ENCODE measurements at regions not wholly inside any gene's neighbourhood (a gene's known extent, or its start where the extent isn't known, plus 50 kb on each side); places are given as distances from the start of the nearest gene placed in this dataset.

DNA sequence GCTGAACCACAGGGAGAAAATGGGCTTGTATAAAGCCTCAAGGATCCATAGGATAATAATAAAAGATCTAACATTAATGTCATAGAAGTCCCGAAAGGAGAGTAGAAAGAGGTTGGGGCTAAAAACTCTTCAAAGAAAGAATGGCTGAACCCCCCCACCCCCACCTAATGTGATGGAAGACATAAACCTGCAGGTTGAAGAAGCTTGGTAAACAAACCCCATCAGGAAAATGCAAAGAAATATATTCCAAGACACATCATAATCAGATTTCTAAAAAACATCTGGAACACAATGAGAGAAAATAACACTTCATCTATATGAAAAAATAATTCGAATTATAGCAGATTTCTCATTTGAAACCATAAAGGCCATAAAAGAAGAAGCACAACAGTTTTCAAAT is 105.6 kb upstream of the BAIAP2L1 start:
- no TSS peak for BruUV-seq (replicated peaks)
- in situ Hi-C loops (cut with HindIII; ENCODE audit: extremely low pct_ligation_motif_present, low pct_unique_long_range_greater_than_20kb) (no loop called here), intact Hi-C loops (cut with micrococcal nuclease; ENCODE audit: unreplicated experiment) (no loop called here)
- H3K79me2 ChIP-seq (ENCODE audit: insufficient read depth, low read length) = no peaks in the 10 kb centered on the region
- no peak overlapping the region for H3K27ac ChIP-seq (ENCODE audit: extremely low read length, insufficient read depth, low read length)
- H3K36me3 ChIP-seq (replicated peaks in 1 of 2; ENCODE audit: control insufficient read depth in 1 of 2, insufficient read depth in 2 of 2, low read length in 2 of 2) = no peaks in the 10 kb centered on the region
- no peaks in the 10 kb centered on the region for H3K4me1 ChIP-seq (ENCODE audit: insufficient read depth, low read length)
- no peak overlapping the region for H3K9ac ChIP-seq (ENCODE audit: insufficient read depth, low read depth, low read length)
- CTCF ChIA-PET (ENCODE audit: low intra/inter-chr PET ratio, low total read pairs) = no interaction called here
- POLR2A ChIA-PET = no interaction called here
- no peak for DNase-seq (ENCODE audit: low spot score)
- WGBS (ENCODE audit: low lambda C conversion rate) = 28% methylated on average over 2 of the region's 2 CpGs
- H3K4me2 ChIP-seq (ENCODE audit: low read depth, low read length) = no peak overlapping the region
- H2AFZ ChIP-seq (ENCODE audit: low read length) = no peak overlapping the region
- no peaks in the 10 kb centered on the region for H4K20me1 ChIP-seq (ENCODE audit: insufficient read depth, low read length)
- no peaks in the 10 kb centered on the region for H3K27me3 ChIP-seq (ENCODE audit: control insufficient read depth in 1 of 2, insufficient read depth in 2 of 2, low read length in 2 of 2)
- TF ChIP-seq, protein P1, sequence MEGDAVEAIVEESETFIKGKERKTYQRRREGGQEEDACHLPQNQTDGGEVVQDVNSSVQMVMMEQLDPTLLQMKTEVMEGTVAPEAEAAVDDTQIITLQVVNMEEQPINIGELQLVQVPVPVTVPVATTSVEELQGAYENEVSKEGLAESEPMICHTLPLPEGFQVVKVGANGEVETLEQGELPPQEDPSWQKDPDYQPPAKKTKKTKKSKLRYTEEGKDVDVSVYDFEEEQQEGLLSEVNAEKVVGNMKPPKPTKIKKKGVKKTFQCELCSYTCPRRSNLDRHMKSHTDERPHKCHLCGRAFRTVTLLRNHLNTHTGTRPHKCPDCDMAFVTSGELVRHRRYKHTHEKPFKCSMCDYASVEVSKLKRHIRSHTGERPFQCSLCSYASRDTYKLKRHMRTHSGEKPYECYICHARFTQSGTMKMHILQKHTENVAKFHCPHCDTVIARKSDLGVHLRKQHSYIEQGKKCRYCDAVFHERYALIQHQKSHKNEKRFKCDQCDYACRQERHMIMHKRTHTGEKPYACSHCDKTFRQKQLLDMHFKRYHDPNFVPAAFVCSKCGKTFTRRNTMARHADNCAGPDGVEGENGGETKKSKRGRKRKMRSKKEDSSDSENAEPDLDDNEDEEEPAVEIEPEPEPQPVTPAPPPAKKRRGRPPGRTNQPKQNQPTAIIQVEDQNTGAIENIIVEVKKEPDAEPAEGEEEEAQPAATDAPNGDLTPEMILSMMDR (CRISPR knock-in tag; IDR thresholded peaks at IDR 0.05) = no peak
- TF ChIP-seq RARA (CRISPR knock-in tag; IDR thresholded peaks at IDR 0.05) = no peak
- no peak for TF ChIP-seq FOXK1 (CRISPR knock-in tag; IDR thresholded peaks at IDR 0.05; ENCODE audit: borderline replicate concordance, low read depth)
- TF ChIP-seq, protein P2, sequence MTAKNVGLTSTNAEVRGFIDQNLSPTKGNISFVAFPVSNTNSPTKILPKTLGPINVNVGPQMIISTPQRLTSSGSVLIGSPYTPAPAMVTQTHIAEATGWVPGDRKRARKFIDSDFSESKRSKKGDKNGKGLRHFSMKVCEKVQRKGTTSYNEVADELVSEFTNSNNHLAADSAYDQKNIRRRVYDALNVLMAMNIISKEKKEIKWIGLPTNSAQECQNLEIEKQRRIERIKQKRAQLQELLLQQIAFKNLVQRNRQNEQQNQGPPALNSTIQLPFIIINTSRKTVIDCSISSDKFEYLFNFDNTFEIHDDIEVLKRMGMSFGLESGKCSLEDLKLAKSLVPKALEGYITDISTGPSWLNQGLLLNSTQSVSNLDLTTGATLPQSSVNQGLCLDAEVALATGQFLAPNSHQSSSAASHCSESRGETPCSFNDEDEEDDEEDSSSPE (CRISPR knock-in tag; IDR thresholded peaks at IDR 0.05) = no peak
- TF ChIP-seq, protein P3, sequence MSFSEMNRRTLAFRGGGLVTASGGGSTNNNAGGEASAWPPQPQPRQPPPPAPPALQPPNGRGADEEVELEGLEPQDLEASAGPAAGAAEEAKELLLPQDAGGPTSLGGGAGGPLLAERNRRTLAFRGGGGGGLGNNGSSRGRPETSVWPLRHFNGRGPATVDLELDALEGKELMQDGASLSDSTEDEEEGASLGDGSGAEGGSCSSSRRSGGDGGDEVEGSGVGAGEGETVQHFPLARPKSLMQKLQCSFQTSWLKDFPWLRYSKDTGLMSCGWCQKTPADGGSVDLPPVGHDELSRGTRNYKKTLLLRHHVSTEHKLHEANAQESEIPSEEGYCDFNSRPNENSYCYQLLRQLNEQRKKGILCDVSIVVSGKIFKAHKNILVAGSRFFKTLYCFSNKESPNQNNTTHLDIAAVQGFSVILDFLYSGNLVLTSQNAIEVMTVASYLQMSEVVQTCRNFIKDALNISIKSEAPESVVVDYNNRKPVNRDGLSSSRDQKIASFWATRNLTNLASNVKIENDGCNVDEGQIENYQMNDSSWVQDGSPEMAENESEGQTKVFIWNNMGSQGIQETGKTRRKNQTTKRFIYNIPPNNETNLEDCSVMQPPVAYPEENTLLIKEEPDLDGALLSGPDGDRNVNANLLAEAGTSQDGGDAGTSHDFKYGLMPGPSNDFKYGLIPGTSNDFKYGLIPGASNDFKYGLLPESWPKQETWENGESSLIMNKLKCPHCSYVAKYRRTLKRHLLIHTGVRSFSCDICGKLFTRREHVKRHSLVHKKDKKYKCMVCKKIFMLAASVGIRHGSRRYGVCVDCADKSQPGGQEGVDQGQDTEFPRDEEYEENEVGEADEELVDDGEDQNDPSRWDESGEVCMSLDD (CRISPR knock-in tag; IDR thresholded peaks at IDR 0.05; ENCODE audit: borderline replicate concordance) = no peak
- TF ChIP-seq NCOA5 (CRISPR knock-in tag; IDR thresholded peaks at IDR 0.05) = no peak
- TF ChIP-seq MAZ (IDR thresholded peaks at IDR 0.05; ENCODE audit: borderline replicate concordance, low read depth, low read length) = no peak
- no peak for TF ChIP-seq MAZ (CRISPR knock-in tag; IDR thresholded peaks at IDR 0.05; ENCODE audit: low read depth)
- no peak for TF ChIP-seq ZFP36 (IDR thresholded peaks at IDR 0.05; ENCODE audit: borderline replicate concordance, low read depth, low read length, partially characterized antibody)
- TF ChIP-seq ZMYM3 (CRISPR knock-in tag; IDR thresholded peaks at IDR 0.05) = no peak
- no peak for TF ChIP-seq TOE1 (CRISPR knock-in tag; IDR thresholded peaks at IDR 0.05)
- TF ChIP-seq SPEN (CRISPR knock-in tag; IDR thresholded peaks at IDR 0.05; ENCODE audit: low read depth) = no peak
- TF ChIP-seq SNAPC2 (CRISPR knock-in tag; IDR thresholded peaks at IDR 0.05) = no peak
- no peak for TF ChIP-seq ZNF552 (CRISPR knock-in tag; IDR thresholded peaks at IDR 0.05; ENCODE audit: borderline replicate concordance)
- TF ChIP-seq, protein P4, sequence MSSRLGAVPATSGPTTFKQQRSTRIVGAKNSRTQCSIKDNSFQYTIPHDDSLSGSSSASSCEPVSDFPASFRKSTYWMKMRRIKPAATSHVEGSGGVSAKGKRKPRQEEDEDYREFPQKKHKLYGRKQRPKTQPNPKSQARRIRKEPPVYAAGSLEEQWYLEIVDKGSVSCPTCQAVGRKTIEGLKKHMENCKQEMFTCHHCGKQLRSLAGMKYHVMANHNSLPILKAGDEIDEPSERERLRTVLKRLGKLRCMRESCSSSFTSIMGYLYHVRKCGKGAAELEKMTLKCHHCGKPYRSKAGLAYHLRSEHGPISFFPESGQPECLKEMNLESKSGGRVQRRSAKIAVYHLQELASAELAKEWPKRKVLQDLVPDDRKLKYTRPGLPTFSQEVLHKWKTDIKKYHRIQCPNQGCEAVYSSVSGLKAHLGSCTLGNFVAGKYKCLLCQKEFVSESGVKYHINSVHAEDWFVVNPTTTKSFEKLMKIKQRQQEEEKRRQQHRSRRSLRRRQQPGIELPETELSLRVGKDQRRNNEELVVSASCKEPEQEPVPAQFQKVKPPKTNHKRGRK (CRISPR knock-in tag; IDR thresholded peaks at IDR 0.05) = no peak
- H3K4me3 ChIP-seq (replicated peaks in 1 of 3; ENCODE audit: insufficient read depth in 1 of 3, low read depth in 2 of 3, low read length in 3 of 3) = no peak overlapping the region
- ATAC-seq = no peak
- no peak for FAIRE-seq
- H3K9me3 ChIP-seq (ENCODE audit: low read length) = no peaks in the 10 kb centered on the region

Measured in HepG2 (cell line).